A673 (cell line): ENCODE measurements at regions not wholly inside any gene's neighbourhood (a gene's known extent, or its start where the extent isn't known, plus 50 kb on each side); places are given as distances from the start of the nearest gene placed in this dataset.

Experiments used
- EZH2 ChIP-seq: fragments of 200-600 bp; sonication (generic); IDR thresholded peaks from 2 replicates; pipeline ENCODE4 v1.6.1; 2017; ENCODE audit warnings: borderline replicate concordance, low read depth, mild to moderate bottlenecking, mixed read lengths, antibody characterized with exemption, low read length; ENCODE audit not compliant: poor library complexity, severe bottlenecking
- TF ChIP-seq, protein P1 (sequence below): fragments of 300-800, 200-600 bp; sonication (generic); conservative IDR thresholded peaks from 2 replicates; pipeline ENCODE4 v1.5.1; 2017; ENCODE audit warnings: low read depth, mild to moderate bottlenecking, antibody characterized with exemption, low read length, moderate library complexity, mixed read lengths

GRCh38 chr6:18820725-18821124, 433.6 kb downstream of the RNF144B start:
- TF ChIP-seq, protein P1, sequence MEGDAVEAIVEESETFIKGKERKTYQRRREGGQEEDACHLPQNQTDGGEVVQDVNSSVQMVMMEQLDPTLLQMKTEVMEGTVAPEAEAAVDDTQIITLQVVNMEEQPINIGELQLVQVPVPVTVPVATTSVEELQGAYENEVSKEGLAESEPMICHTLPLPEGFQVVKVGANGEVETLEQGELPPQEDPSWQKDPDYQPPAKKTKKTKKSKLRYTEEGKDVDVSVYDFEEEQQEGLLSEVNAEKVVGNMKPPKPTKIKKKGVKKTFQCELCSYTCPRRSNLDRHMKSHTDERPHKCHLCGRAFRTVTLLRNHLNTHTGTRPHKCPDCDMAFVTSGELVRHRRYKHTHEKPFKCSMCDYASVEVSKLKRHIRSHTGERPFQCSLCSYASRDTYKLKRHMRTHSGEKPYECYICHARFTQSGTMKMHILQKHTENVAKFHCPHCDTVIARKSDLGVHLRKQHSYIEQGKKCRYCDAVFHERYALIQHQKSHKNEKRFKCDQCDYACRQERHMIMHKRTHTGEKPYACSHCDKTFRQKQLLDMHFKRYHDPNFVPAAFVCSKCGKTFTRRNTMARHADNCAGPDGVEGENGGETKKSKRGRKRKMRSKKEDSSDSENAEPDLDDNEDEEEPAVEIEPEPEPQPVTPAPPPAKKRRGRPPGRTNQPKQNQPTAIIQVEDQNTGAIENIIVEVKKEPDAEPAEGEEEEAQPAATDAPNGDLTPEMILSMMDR, result no peak
- TF ChIP-seq EZH2, result no peak
